GM18951 (cell line): ENCODE measurements at regions not wholly inside any gene's neighbourhood (a gene's known extent, or its start where the extent isn't known, plus 50 kb on each side); places are given as distances from the start of the nearest gene placed in this dataset.

Experiments used
- POLR2A ChIP-seq: IDR thresholded peaks from 4 replicates; pipeline ENCODE4 v1.6.1; 2011; ENCODE audit warnings: mild to moderate bottlenecking; ENCODE audit not compliant: insufficient read length, insufficient read depth; ENCODE audit errors: extremely low read depth
- in situ Hi-C: fragments of 300-500 bp; cut with MboI; formaldehyde crosslinking; loops from one replicate; pipeline ENCODE4 v1.12.0; 2022; ENCODE audit warnings: low sequenced_read_pairs, mixed read lengths, inconsistent platforms; ENCODE audit not compliant: unreplicated experiment

GRCh38 chr22:22341736-22342135 lies 97.2 kb downstream of the VPREB1 start:
- TF ChIP-seq POLR2A = no peak
- in situ Hi-C loops = no loop called here

GRCh38 chr22:22342697-22343580 lies 98.4 kb downstream of the VPREB1 start:
- in situ Hi-C loops = no loop called here
- TF ChIP-seq POLR2A = peak; percentile 50

GRCh38 chr22:22343581-22344296 lies 99.2 kb downstream of the VPREB1 start:
- TF ChIP-seq POLR2A = no peak
- in situ Hi-C loops = no loop called here

GRCh38 chr22:22344430-22344829 lies 99.8 kb downstream of the VPREB1 start:
- in situ Hi-C loops = no loop called here
- no peak for TF ChIP-seq POLR2A

- in situ Hi-C loops = no loop called here
- TF ChIP-seq POLR2A = no peak
These were observed 101.2 kb downstream of the VPREB1 start for GRCh38 chr22:22345781-22346180.

- in situ Hi-C loops = no loop called here
- no peak for TF ChIP-seq POLR2A
These were observed 102.0 kb downstream of the VPREB1 start for GRCh38 chr22:22346401-22347107.

GRCh38 chr22:22348127-22348814 lies 103.7 kb downstream of the VPREB1 start:
- in situ Hi-C loops = no loop called here

GRCh38 chr22:22348815-22349454 lies 104.3 kb downstream of the VPREB1 start:
- TF ChIP-seq POLR2A = no peak
- in situ Hi-C loops = no loop called here

More at GRCh38 chr22:22348127-22348814, 103.7 kb downstream of the VPREB1 start:
- no peak for TF ChIP-seq POLR2A

GRCh38 chr22:22349455-22349836 lies 104.9 kb downstream of the VPREB1 start:
- TF ChIP-seq POLR2A = no peak
- in situ Hi-C loops = no loop called here

GRCh38 chr22:22351366-22351765 lies 106.8 kb downstream of the VPREB1 start:
- TF ChIP-seq POLR2A = no peak
- in situ Hi-C loops = loop anchor here (10.0 kb wide), 1 partner anchor 603 kb away; no protein-coding TSS in a partner anchor

- TF ChIP-seq POLR2A = no peak
- in situ Hi-C loops = loop anchor here (10.0 kb wide), 1 partner anchor 602 kb away; no protein-coding TSS in a partner anchor
These were observed 107.9 kb downstream of the VPREB1 start for GRCh38 chr22:22352371-22352999.
